LNCAP (cell line): ENCODE measurements at regions not wholly inside any gene's neighbourhood (a gene's known extent, or its start where the extent isn't known, plus 50 kb on each side); places are given as distances from the start of the nearest gene placed in this dataset.

Experiments
- TF ChIP-seq, protein P1 (sequence below): fragments of 450-650 bp; IDR thresholded peaks from 2 replicates; pipeline ENCODE4 v1.5.1; 2017; ENCODE audit warnings: mild to moderate bottlenecking

DNA sequence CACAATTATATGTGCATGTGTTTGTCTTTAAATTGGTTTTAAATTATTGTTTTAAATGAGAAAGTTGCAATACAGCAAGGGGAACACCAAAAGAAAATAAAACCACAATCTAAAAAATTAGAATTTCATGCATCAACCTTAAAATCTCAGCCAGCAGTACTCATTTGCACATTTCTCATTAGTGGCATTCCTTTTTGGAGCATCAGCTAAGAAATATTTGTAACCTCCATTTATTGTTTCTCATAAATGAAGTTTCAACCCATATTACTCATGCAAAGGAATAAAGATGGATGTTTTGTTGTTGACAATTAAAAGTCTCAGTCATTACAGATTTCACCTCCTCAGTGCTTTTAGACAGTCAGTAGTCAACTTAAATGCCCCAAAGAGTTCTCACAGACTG is 160.1 kb downstream of the TBX15 start:
- TF ChIP-seq, protein P1, sequence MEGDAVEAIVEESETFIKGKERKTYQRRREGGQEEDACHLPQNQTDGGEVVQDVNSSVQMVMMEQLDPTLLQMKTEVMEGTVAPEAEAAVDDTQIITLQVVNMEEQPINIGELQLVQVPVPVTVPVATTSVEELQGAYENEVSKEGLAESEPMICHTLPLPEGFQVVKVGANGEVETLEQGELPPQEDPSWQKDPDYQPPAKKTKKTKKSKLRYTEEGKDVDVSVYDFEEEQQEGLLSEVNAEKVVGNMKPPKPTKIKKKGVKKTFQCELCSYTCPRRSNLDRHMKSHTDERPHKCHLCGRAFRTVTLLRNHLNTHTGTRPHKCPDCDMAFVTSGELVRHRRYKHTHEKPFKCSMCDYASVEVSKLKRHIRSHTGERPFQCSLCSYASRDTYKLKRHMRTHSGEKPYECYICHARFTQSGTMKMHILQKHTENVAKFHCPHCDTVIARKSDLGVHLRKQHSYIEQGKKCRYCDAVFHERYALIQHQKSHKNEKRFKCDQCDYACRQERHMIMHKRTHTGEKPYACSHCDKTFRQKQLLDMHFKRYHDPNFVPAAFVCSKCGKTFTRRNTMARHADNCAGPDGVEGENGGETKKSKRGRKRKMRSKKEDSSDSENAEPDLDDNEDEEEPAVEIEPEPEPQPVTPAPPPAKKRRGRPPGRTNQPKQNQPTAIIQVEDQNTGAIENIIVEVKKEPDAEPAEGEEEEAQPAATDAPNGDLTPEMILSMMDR: no peak

DNA sequence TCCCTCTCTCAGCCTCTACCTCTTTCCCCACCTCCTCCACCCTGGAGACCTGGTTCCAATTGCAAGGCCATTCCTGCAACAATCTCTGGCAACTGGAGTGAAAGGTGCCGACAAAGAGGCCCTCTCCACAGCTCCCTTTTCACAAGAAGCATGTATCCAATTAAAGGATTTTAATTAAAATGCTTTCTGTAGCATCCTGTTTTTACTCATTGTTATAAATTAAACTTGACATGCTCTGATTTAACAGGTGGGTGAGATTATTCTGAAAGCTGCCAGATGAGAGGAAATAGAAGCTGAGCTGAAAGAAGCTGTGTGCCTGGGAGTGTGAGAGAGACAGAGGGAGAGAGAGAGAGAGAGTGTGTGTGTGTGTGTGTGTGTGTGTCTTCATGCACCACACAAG is 160.5 kb downstream of the TBX15 start:
- TF ChIP-seq, protein P1: no peak

DNA sequence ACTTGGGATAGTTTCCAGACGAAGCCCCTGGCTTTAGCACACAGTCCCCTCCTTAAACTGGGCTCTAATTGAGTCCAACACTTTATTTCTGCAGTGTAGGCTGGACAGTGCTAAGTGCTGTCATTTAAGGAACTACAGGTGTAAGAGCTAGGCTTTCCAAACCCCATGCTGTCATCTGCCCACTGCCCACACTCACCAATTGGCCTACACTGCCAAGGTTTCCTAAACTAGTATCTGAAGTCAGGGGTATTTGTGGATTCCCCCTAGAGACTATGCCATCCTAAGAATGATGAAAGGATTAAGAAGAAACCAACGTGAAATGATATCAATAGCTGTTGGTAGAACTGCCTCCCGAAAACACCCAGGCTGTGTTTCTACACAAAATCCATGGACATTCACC is 160.9 kb downstream of the TBX15 start:
- TF ChIP-seq, protein P1: no peak

DNA sequence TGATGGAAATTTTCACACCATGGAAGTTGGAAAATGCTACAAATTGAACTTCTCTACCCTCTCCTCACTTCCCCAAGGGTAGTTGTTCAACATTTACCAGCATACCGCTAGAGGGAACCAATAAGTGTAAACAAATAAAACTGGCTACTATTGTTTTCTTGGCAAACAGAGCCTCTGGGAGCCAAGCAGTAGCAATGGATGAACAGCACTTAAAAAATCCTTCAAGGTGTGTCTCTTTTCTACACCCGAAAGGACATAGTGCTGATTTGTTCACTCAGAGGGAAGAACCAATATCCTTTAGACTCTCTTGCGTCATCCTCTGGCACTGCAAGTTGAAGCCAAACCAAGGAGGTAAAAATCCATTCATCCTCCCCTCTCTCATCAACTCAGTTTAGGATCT is 161.5 kb downstream of the TBX15 start:
- TF ChIP-seq, protein P1: peak; percentile 68

DNA sequence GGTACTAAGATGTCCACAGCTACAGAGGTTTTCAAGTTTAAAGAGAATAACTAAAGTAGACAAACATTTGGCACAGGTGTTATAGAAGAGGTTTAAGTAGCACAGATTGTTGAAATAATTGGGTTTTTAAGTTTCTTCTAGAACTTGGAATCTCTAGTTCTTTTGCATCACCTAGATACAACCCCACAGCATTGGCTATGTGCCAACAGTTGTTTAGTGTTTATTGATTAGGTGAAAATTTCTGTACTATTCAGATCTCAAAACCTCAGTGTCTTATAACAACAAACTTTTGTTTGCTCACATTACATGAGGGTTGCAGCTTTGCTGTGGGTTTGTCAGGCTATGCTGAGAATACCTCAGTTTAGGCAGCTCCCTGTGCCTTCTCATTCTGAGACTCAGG is 162.5 kb downstream of the TBX15 start:
- TF ChIP-seq, protein P1: no peak

DNA sequence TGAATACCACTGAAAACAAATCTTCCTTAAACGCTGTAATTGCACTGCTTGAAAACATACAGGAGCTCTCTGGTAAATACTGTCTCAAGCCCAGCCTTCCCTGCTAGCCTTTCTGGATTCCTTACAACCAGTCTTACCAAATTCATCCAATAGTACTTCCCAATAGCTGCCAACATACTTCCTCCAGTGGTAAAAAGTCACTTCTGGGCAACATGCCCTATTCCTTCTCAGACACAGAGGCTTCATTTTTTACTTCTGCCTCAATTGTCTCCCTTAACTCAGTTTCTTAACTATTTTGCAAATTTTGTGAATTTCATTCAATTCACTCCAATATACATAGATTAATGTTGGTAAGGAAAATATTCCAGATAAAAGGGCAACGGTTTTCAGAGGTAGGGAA is 166.3 kb downstream of the TBX15 start:
- TF ChIP-seq, protein P1: no peak

DNA sequence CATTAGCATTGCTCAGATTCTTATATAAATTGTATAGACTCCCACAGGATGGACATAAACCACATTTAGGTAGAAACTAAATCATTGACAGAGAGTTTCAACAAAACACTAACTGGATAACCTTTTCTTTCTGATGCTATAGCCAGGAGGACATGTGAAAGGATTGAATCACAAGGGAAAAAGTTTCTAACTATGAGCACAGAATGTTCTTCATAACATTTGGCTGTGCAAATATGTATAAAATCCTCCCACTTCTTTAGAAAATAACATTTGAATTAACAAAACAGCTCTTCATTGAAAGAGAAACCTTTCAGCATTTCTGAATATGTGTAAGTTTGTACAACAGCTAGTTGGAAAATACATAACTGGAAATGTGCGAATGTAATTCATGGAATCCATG is 167.3 kb downstream of the TBX15 start:
- TF ChIP-seq, protein P1: no peak

DNA sequence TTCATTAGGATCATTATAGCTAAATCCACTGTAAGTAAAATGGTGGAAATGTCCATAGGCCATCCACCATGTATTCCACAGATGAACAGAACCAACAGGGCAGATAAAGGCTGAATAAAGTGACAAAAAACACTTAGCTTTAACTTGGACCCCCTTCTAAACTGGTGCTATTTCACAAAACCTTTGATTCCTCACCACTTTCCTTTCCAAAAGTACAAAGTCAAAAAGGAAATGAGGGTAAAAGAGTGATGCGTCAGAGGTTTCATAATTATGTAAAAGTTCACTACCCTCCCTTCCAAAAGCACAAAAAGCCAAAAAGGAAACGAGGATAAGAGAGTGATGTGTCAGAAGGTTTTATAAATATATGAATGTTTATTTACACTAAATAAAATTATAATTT is 172.2 kb downstream of the TBX15 start:
- TF ChIP-seq, protein P1: no peak
